ENCODE measurements at regions not wholly inside any gene's neighbourhood (a gene's known extent, or its start where the extent isn't known, plus 50 kb on each side); places are given as distances from the start of the nearest gene placed in this dataset.

- no peak for TF ChIP-seq POLR2A (IDR thresholded peaks at IDR 0.05)
- TF ChIP-seq CTCF (IDR thresholded peaks at IDR 0.05) = no peak
- H3K4me1 ChIP-seq = no peaks in the 10 kb centered on the region
- H3K9me3 ChIP-seq = no peaks in the 10 kb centered on the region
- H3K4me3 ChIP-seq = no peak overlapping the region
- no peaks in the 10 kb centered on the region for H3K27me3 ChIP-seq
- intact Hi-C loops (cut with DNase I; ENCODE audit: low total_unique reads) = no loop called here
- no peaks in the 10 kb centered on the region for H3K36me3 ChIP-seq
- H3K27ac ChIP-seq = no peak overlapping the region
- DNase-seq = no peak
These were observed 198.9 kb upstream of the CYLC2 start for GRCh38 chr9:102796244-102796643.

- Histone ChIP-seq H3K36me3 (no peaks in the 10 kb centered on the region), H3K4me3 (no peak overlapping the region), H3K27ac (no peak overlapping the region), H3K27me3 (no peaks in the 10 kb centered on the region), H3K4me1 (no peaks in the 10 kb centered on the region), H3K9me3 (no peaks in the 10 kb centered on the region)
- intact Hi-C loops (cut with DNase I; ENCODE audit: low total_unique reads) = no loop called here
- no peak for DNase-seq
- no peak for TF ChIP-seq POLR2A (IDR thresholded peaks at IDR 0.05)
- no peak for TF ChIP-seq CTCF (IDR thresholded peaks at IDR 0.05)
These were observed 199.6 kb upstream of the CYLC2 start for GRCh38 chr9:102795532-102795931.

- no peak overlapping the region for H3K27ac ChIP-seq
- intact Hi-C loops (cut with DNase I; ENCODE audit: low total_unique reads) = no loop called here
- no peaks in the 10 kb centered on the region for H3K4me1 ChIP-seq
- H3K27me3 ChIP-seq = no peaks in the 10 kb centered on the region
- no peak overlapping the region for H3K4me3 ChIP-seq
- no peak for TF ChIP-seq CTCF (IDR thresholded peaks at IDR 0.05)
- no peaks in the 10 kb centered on the region for H3K9me3 ChIP-seq
- no peak for DNase-seq
- H3K36me3 ChIP-seq = no peaks in the 10 kb centered on the region
These were observed 215.8 kb upstream of the CYLC2 start for GRCh38 chr9:102779356-102779755.

DNA sequence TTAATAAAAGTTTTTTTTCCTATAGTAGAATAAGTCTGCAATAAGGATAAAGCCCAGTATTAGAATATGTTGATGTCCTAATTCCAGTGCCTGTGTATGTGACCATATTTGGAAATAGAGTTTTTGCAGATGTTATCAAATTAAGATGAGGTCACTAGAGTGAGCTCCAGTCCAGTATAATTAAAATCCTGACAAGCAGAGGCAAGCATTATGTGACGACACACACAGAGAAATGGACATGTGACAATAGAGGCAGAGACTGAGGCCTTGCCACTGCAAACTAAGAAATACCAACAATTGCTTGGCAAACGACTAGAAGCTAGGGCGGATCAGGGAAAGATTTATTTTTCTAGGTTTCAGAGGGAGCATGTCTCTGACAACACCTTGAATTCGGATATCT lies 216.4 kb upstream of the CYLC2 start:
- Histone ChIP-seq H3K27ac (no peak overlapping the region), H3K36me3 (no peaks in the 10 kb centered on the region), H3K4me3 (no peak overlapping the region), H3K9me3 (no peaks in the 10 kb centered on the region), H3K27me3 (no peaks in the 10 kb centered on the region), H3K4me1 (no peaks in the 10 kb centered on the region)
- intact Hi-C loops (cut with DNase I; ENCODE audit: low total_unique reads) = no loop called here
- no peak for DNase-seq
- TF ChIP-seq CTCF (IDR thresholded peaks at IDR 0.05) = no peak
- TF ChIP-seq POLR2A (IDR thresholded peaks at IDR 0.05) = no peak

DNA sequence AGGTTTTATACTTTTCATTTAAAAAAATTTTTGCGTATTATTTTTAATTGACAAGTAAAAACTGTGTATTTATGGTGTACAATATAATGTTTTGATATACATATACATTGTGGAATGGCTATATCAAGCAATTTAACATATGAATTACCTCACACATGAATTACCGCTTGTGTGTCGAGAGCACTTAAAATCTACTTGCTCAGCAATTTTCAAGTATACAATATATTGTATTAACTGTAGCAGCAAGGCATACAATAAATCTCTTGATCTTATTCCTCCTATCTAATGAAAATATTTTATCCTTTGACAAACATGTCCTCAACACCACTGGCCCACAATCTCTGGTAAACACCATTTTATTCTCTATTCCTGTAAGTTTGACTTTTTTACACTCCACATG lies 224.4 kb upstream of the CYLC2 start:
- H3K9me3 ChIP-seq = no peaks in the 10 kb centered on the region
- no peaks in the 10 kb centered on the region for H3K27me3 ChIP-seq
- DNase-seq = no peak
- no peaks in the 10 kb centered on the region for H3K36me3 ChIP-seq
- intact Hi-C loops (cut with DNase I; ENCODE audit: low total_unique reads) = no loop called here
- H3K4me3 ChIP-seq = no peak overlapping the region
- no peak for TF ChIP-seq POLR2A (IDR thresholded peaks at IDR 0.05)
- TF ChIP-seq CTCF (IDR thresholded peaks at IDR 0.05) = no peak
- no peaks in the 10 kb centered on the region for H3K4me1 ChIP-seq
- H3K27ac ChIP-seq = no peak overlapping the region

Data from uterus (tissue), 3 donors.